HepG2 (cell line): ENCODE measurements at regions not wholly inside any gene's neighbourhood (a gene's known extent, or its start where the extent isn't known, plus 50 kb on each side); places are given as distances from the start of the nearest gene placed in this dataset.

Experiments
- ATF7 ChIP-seq, 2 experiments: fragments of 450-650 bp in 1 of 2; sonication (generic) in 1 of 2; formaldehyde crosslinking in 1 of 2; IDR thresholded peaks; 2 replicates each; pipeline versions ENCODE4 v1.4.0 to v1.6.1; 2016 to 2020; ENCODE audit warnings: antibody characterized with exemption in 1 of 2, mild to moderate bottlenecking in 1 of 2, missing genetic modification reagents in 1 of 2
- ATM ChIP-seq: fragments of 450-650 bp; IDR thresholded peaks from 2 replicates; pipeline ENCODE4 v1.7.1; 2017; ENCODE audit warnings: mild to moderate bottlenecking, borderline replicate concordance
- FOXC1 ChIP-seq: sonication (generic); formaldehyde crosslinking; IDR thresholded peaks from 2 replicates; pipeline ENCODE4 v1.8.0; 2022; ENCODE audit warnings: mild to moderate bottlenecking, missing genetic modification reagents, borderline replicate concordance
- MZF1 ChIP-seq: sonication (generic); formaldehyde crosslinking; IDR thresholded peaks from 2 replicates; pipeline ENCODE4 v1.8.1; 2023; ENCODE audit warnings: mild to moderate bottlenecking, missing genetic modification reagents, borderline replicate concordance
- RCOR2 ChIP-seq: IDR thresholded peaks from 2 replicates; pipeline ENCODE4 v1.6.1; 2016; ENCODE audit warnings: missing biosample characterization, missing genetic modification reagents
- SOX5 ChIP-seq: IDR thresholded peaks from 2 replicates; pipeline ENCODE4 v1.6.1; 2016; ENCODE audit warnings: borderline replicate concordance
- SRSF4 ChIP-seq: fragments of 200-400 bp; formaldehyde crosslinking; IDR thresholded peaks from one replicate; pipeline ENCODE4 v1.6.1; 2018; ENCODE audit warnings: mild to moderate bottlenecking, low read depth, low read length, moderate library complexity; ENCODE audit not compliant: poor library complexity, severe bottlenecking
- ZBTB7A ChIP-seq: sonication (generic); formaldehyde crosslinking; IDR thresholded peaks from 2 replicates; pipeline ENCODE4 v1.8.0; 2022; ENCODE audit warnings: mild to moderate bottlenecking, missing genetic modification reagents
- ZNF160 ChIP-seq: sonication (generic); formaldehyde crosslinking; IDR thresholded peaks from 2 replicates; pipeline ENCODE4 v1.8.0; 2022; ENCODE audit warnings: mild to moderate bottlenecking, inconsistent platforms, missing genetic modification reagents
- ZNF230 ChIP-seq: sonication (generic); formaldehyde crosslinking; IDR thresholded peaks from 2 replicates; pipeline ENCODE4 v1.4.0; 2020; ENCODE audit warnings: mild to moderate bottlenecking, missing genetic modification reagents
- ZNF253 ChIP-seq: sonication (generic); formaldehyde crosslinking; IDR thresholded peaks from 2 replicates; pipeline ENCODE4 v1.8.0; 2022; ENCODE audit warnings: mild to moderate bottlenecking, missing genetic modification reagents, borderline replicate concordance
- ZNF619 ChIP-seq: sonication (generic); formaldehyde crosslinking; IDR thresholded peaks from 2 replicates; pipeline ENCODE4 v1.4.0; 2020; ENCODE audit warnings: mild to moderate bottlenecking, missing genetic modification reagents
- TF ChIP-seq, protein P1 (sequence below): sonication (generic); formaldehyde crosslinking; IDR thresholded peaks from 2 replicates; pipeline ENCODE4 v1.4.0; 2020; ENCODE audit warnings: missing genetic modification reagents, borderline replicate concordance
- TF ChIP-seq, protein P2 (sequence below): sonication (generic); formaldehyde crosslinking; IDR thresholded peaks from 2 replicates; pipeline ENCODE4 v1.5.1; 2020; ENCODE audit warnings: missing genetic modification reagents, mild to moderate bottlenecking, borderline replicate concordance
- TF ChIP-seq, protein P3 (sequence below): sonication (generic); formaldehyde crosslinking; IDR thresholded peaks from 2 replicates; pipeline ENCODE4 v1.4.0; 2020; ENCODE audit warnings: missing genetic modification reagents, borderline replicate concordance
- TF ChIP-seq, protein P4 (sequence below): IDR thresholded peaks from 2 replicates; pipeline ENCODE4 v1.6.1; 2016; ENCODE audit warnings: low read depth, missing genetic modification reagents, missing compliant biosample characterization

DNA sequence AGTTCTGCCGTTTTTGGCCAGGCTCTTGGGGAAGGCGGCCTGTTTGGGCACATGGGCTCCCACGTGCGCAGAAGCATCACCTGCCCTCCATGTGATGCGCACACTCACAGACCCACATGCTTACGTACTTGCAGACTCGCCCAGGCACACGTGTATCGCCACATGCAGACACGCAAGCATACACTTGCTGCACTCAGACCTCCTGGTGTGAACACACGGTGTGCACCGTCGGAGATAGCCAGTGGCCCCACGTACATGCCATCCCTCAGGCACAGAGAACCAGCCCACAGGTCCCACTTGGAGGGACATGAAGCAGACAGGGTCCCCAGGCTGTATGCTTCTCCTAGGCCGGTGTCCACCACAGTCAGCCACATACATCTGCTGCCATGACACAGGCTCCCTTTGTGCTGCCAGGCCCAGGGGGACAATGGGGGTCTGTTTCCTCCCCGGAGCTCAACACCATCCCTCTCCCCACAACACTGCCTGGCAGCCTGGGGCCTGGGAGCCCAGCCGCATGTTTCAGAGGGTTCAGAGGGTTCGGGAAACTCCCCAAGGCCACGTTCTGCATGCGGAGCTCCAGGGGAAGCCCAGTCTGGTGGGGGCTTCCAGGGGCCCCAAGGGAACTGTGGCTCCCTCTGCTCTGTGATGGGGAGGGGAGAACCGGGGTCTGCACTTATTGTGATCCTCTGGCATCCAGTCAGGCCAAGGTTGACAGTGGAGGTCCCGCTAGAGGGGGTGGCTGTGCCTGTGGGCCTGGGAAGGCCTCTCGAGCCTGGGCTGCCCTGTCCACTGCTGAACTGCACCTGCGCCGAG, 208.1 kb upstream of the HAAO start (continued):
- TF ChIP-seq, protein P1, sequence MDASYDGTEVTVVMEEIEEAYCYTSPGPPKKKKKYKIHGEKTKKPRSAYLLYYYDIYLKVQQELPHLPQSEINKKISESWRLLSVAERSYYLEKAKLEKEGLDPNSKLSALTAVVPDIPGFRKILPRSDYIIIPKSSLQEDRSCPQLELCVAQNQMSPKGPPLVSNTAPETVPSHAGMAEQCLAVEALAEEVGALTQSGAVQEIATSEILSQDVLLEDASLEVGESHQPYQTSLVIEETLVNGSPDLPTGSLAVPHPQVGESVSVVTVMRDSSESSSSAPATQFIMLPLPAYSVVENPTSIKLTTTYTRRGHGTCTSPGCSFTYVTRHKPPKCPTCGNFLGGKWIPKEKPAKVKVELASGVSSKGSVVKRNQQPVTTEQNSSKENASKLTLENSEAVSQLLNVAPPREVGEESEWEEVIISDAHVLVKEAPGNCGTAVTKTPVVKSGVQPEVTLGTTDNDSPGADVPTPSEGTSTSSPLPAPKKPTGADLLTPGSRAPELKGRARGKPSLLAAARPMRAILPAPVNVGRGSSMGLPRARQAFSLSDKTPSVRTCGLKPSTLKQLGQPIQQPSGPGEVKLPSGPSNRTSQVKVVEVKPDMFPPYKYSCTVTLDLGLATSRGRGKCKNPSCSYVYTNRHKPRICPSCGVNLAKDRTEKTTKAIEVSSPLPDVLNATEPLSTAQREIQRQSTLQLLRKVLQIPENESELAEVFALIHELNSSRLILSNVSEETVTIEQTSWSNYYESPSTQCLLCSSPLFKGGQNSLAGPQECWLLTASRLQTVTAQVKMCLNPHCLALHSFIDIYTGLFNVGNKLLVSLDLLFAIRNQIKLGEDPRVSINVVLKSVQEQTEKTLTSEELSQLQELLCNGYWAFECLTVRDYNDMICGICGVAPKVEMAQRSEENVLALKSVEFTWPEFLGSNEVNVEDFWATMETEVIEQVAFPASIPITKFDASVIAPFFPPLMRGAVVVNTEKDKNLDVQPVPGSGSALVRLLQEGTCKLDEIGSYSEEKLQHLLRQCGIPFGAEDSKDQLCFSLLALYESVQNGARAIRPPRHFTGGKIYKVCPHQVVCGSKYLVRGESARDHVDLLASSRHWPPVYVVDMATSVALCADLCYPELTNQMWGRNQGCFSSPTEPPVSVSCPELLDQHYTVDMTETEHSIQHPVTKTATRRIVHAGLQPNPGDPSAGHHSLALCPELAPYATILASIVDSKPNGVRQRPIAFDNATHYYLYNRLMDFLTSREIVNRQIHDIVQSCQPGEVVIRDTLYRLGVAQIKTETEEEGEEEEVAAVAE (CRISPR knock-in tag): no peak
- TF ChIP-seq ZNF619 (CRISPR knock-in tag) (peak; percentile 84), RCOR2 (CRISPR knock-in tag) (no peak), ZBTB7A (CRISPR knock-in tag) (peak; percentile 79), SOX5 (CRISPR knock-in tag) (peak; percentile 60; the same call in 1 of the 2 replicates), ATF7 (IDR thresholded peaks at IDR 0.05) (no peak), ATF7 (CRISPR knock-in tag; IDR thresholded peaks at IDR 0.05) (peak; percentile 59; the same call in 1 of the 2 replicates), ZNF160 (CRISPR knock-in tag) (no peak), SRSF4 (no peak), ATM (no peak), MZF1 (CRISPR knock-in tag) (no peak), ZNF253 (CRISPR knock-in tag) (peak; percentile 90; the same call in 1 of the 2 replicates), FOXC1 (CRISPR knock-in tag) (0 out of 2 replicates have a peak, but pooled peaks have one; percentile 48), ZNF230 (CRISPR knock-in tag) (0 out of 2 replicates have a peak, but pooled peaks have one; percentile 32)
- TF ChIP-seq, protein P2, sequence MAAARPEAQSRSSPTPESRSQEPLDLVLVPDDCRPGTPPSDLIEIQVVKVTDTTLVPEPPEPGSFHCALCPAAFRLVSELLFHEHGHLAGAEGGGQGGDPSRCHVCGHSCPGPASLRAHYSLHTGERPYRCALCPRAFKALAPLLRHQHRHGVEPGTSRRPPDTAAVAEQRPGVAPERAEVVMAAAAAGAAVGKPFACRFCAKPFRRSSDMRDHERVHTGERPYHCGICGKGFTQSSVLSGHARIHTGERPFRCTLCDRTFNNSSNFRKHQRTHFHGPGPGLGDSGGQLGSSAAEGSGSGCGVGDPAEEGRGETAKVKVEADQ (CRISPR knock-in tag): peak; percentile 77; the same call in 1 of the 2 replicates
- TF ChIP-seq, protein P3, sequence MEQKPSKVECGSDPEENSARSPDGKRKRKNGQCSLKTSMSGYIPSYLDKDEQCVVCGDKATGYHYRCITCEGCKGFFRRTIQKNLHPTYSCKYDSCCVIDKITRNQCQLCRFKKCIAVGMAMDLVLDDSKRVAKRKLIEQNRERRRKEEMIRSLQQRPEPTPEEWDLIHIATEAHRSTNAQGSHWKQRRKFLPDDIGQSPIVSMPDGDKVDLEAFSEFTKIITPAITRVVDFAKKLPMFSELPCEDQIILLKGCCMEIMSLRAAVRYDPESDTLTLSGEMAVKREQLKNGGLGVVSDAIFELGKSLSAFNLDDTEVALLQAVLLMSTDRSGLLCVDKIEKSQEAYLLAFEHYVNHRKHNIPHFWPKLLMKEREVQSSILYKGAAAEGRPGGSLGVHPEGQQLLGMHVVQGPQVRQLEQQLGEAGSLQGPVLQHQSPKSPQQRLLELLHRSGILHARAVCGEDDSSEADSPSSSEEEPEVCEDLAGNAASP: peak; percentile 42; the same call in 1 of the 2 replicates
- TF ChIP-seq, protein P4, sequence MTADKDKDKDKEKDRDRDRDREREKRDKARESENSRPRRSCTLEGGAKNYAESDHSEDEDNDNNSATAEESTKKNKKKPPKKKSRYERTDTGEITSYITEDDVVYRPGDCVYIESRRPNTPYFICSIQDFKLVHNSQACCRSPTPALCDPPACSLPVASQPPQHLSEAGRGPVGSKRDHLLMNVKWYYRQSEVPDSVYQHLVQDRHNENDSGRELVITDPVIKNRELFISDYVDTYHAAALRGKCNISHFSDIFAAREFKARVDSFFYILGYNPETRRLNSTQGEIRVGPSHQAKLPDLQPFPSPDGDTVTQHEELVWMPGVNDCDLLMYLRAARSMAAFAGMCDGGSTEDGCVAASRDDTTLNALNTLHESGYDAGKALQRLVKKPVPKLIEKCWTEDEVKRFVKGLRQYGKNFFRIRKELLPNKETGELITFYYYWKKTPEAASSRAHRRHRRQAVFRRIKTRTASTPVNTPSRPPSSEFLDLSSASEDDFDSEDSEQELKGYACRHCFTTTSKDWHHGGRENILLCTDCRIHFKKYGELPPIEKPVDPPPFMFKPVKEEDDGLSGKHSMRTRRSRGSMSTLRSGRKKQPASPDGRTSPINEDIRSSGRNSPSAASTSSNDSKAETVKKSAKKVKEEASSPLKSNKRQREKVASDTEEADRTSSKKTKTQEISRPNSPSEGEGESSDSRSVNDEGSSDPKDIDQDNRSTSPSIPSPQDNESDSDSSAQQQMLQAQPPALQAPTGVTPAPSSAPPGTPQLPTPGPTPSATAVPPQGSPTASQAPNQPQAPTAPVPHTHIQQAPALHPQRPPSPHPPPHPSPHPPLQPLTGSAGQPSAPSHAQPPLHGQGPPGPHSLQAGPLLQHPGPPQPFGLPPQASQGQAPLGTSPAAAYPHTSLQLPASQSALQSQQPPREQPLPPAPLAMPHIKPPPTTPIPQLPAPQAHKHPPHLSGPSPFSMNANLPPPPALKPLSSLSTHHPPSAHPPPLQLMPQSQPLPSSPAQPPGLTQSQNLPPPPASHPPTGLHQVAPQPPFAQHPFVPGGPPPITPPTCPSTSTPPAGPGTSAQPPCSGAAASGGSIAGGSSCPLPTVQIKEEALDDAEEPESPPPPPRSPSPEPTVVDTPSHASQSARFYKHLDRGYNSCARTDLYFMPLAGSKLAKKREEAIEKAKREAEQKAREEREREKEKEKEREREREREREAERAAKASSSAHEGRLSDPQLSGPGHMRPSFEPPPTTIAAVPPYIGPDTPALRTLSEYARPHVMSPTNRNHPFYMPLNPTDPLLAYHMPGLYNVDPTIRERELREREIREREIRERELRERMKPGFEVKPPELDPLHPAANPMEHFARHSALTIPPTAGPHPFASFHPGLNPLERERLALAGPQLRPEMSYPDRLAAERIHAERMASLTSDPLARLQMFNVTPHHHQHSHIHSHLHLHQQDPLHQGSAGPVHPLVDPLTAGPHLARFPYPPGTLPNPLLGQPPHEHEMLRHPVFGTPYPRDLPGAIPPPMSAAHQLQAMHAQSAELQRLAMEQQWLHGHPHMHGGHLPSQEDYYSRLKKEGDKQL: no peak
